H1 (cell line): ENCODE measurements at regions not wholly inside any gene's neighbourhood (a gene's known extent, or its start where the extent isn't known, plus 50 kb on each side); places are given as distances from the start of the nearest gene placed in this dataset.

Experiments
- CHD2 ChIP-seq: IDR thresholded peaks from 2 replicates; pipeline ENCODE4 v1.6.1; 2012; ENCODE audit warnings: low read length, improper control_type of control experiment
- CTCF ChIP-seq, 3 experiments: IDR thresholded peaks; 1 replicate in 2 of 3; 2 replicates in 1 of 3; pipeline versions ENCODE4 v1.5.1 to v1.6.1; 2011; ENCODE audit warnings: low read length in 3 of 3, mild to moderate bottlenecking in 3 of 3, inconsistent platforms in 2 of 3, low read depth in 1 of 3, moderate library complexity in 1 of 3; ENCODE audit not compliant: insufficient read depth in 1 of 3; ENCODE audit errors: control extremely low read depth in 1 of 3
- POLR2AphosphoS5 ChIP-seq: IDR thresholded peaks from 2 replicates; pipeline ENCODE4 v1.6.1; 2011; ENCODE audit warnings: low read depth, low read length
- RFX5 ChIP-seq: IDR thresholded peaks from 2 replicates; pipeline ENCODE4 v1.6.1; 2011; ENCODE audit warnings: low read depth, low read length, improper control_type of control experiment, borderline replicate concordance
- RXRA ChIP-seq: IDR thresholded peaks from 2 replicates; pipeline ENCODE4 v1.6.1; 2011; ENCODE audit warnings: low read depth, mild to moderate bottlenecking, low read length, moderate library complexity; ENCODE audit not compliant: insufficient read depth

- TF ChIP-seq RFX5: no peak
- TF ChIP-seq POLR2AphosphoS5: no peak
- no peak for TF ChIP-seq CHD2
- no peak for TF ChIP-seq CTCF (IDR thresholded peaks at IDR 0.05; ENCODE audit: control extremely low read depth in 1 of 3, insufficient read depth in 1 of 3, low read depth in 1 of 3, low read length in 3 of 3)
- TF ChIP-seq RXRA: no peak
Observed at GRCh38 chr3:109774108-109774507, 436.8 kb upstream of the DPPA4 start.
